ENCODE measurements at regions not wholly inside any gene's neighbourhood (a gene's known extent, or its start where the extent isn't known, plus 50 kb on each side); places are given as distances from the start of the nearest gene placed in this dataset.

DNA sequence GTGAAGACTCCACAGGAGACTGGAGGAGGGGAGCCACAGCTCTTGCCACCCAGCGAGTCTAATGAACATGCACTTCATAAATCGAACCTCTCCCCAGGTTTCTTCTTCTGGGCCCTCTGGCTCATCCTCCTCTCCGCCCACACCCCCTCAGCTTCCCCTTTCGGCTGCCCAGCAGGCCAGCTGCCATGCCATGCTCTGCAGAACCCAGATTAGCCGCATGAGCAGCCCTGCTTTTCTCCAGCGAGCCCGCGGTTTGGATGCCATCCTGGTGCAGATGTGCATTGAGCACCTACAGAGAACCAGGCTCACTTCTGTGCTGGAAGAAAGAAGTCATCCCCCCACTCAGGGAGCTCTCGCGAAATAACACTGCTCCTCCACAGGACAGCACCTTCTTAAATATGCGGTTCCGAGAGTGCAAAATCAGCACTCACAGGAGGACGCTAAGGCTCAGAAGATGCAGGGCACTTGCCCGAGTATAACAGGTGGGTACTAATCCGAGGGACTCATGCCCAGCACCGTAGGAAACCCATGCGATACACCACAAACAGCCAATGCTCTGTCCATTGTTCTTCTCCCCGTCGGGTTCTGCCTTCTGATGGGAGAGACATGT lies 143.0 kb upstream of the THBS2 start:
- TF ChIP-seq, protein P1, sequence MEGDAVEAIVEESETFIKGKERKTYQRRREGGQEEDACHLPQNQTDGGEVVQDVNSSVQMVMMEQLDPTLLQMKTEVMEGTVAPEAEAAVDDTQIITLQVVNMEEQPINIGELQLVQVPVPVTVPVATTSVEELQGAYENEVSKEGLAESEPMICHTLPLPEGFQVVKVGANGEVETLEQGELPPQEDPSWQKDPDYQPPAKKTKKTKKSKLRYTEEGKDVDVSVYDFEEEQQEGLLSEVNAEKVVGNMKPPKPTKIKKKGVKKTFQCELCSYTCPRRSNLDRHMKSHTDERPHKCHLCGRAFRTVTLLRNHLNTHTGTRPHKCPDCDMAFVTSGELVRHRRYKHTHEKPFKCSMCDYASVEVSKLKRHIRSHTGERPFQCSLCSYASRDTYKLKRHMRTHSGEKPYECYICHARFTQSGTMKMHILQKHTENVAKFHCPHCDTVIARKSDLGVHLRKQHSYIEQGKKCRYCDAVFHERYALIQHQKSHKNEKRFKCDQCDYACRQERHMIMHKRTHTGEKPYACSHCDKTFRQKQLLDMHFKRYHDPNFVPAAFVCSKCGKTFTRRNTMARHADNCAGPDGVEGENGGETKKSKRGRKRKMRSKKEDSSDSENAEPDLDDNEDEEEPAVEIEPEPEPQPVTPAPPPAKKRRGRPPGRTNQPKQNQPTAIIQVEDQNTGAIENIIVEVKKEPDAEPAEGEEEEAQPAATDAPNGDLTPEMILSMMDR (IDR thresholded peaks at IDR 0.05) = no peak
- no peak for TF ChIP-seq POLR2A (IDR thresholded peaks at IDR 0.05)
